ENCODE measurements at regions not wholly inside any gene's neighbourhood (a gene's known extent, or its start where the extent isn't known, plus 50 kb on each side); places are given as distances from the start of the nearest gene placed in this dataset.

- no peaks in the 10 kb centered on the region for H3K4me1 ChIP-seq (replicated peaks in 1 of 4; ENCODE audit: control insufficient read depth in 3 of 4, insufficient read depth in 4 of 4, low read length in 3 of 4)
- H3K9ac ChIP-seq (replicated peaks in 1 of 4; ENCODE audit: extremely low read depth in 1 of 4, low read depth in 3 of 4, low read length in 3 of 4), result no peak overlapping the region
- no peaks in the 10 kb centered on the region for H3K79me1 ChIP-seq (ENCODE audit: low read depth, low read length)
- no peak overlapping the region for H3K18ac ChIP-seq (ENCODE audit: extremely low read depth, low read length)
- DNase-seq (ENCODE audit: low read depth in 1 of 2, low spot score in 2 of 2), result no peak
- H3K4me3 ChIP-seq (ENCODE audit: extremely low read depth in 1 of 4, insufficient read depth in 2 of 4, low read depth in 3 of 4, low read length in 4 of 4), result no peak overlapping the region
- no peaks in the 10 kb centered on the region for H3K36me3 ChIP-seq (ENCODE audit: control insufficient read depth in 2 of 4, insufficient read depth in 4 of 4, low read length in 3 of 4)
- CTCF ChIA-PET (ENCODE audit: partially characterized antibody), result interaction anchor here (0.7 to 3.9 kb wide), 11 partner anchors 8 to 352 kb away, joined by 3 to 18 read pairs (median 4); no protein-coding TSS in a partner anchor
- no peak overlapping the region for H2BK20ac ChIP-seq (ENCODE audit: low read length)
- no peaks in the 10 kb centered on the region for H3K27me3 ChIP-seq (replicated peaks in 1 of 4; ENCODE audit: control insufficient read depth in 3 of 4, extremely low read depth in 1 of 4, insufficient read depth in 3 of 4, low read length in 3 of 4)
- no peak overlapping the region for H2BK15ac ChIP-seq (ENCODE audit: low read length)
- FAIRE-seq, result no peak
- 95% methylated on average over 3 of the region's 3 CpGs; no CpG with 5 or more reads in 1 of the 2 experiments for WGBS, 2 experiments (ENCODE audit: extremely low coverage in 1 of 2, insufficient coverage in 1 of 2, insufficient read length in 1 of 2, insufficient replicate concordance in 2 of 2, low coverage in 1 of 2, low lambda C conversion rate in 2 of 2, missing lambda C conversion rate in 1 of 2)
- no peak overlapping the region for H3K27ac ChIP-seq (ENCODE audit: low read depth, low read length)
- TF ChIP-seq BCL11A (IDR thresholded peaks at IDR 0.05; ENCODE audit: low read depth in 2 of 2, low read length in 2 of 2) (no peak), SAP30 (IDR thresholded peaks at IDR 0.05; ENCODE audit: insufficient read depth, insufficient replicate concordance, low read length) (no peak), HDAC2 (IDR thresholded peaks at IDR 0.05; ENCODE audit: borderline replicate concordance in 1 of 2, low read depth in 2 of 2, low read length in 2 of 2) (no peak), CREB1 (IDR thresholded peaks at IDR 0.05) (no peak), SIN3A (conservative IDR thresholded peaks at IDR 0.05 in 1 of 2, IDR thresholded peaks at IDR 0.05 in 1 of 2; ENCODE audit: low read depth in 1 of 2, low read length in 2 of 2) (no peak), KDM5A (IDR thresholded peaks at IDR 0.05; ENCODE audit: low read length) (no peak), MAFK (IDR thresholded peaks at IDR 0.05; ENCODE audit: low read depth, low read length) (no peak), PHF8 (conservative IDR thresholded peaks at IDR 0.05; ENCODE audit: low read depth, low read length) (no peak)
- TF ChIP-seq, protein P1, sequence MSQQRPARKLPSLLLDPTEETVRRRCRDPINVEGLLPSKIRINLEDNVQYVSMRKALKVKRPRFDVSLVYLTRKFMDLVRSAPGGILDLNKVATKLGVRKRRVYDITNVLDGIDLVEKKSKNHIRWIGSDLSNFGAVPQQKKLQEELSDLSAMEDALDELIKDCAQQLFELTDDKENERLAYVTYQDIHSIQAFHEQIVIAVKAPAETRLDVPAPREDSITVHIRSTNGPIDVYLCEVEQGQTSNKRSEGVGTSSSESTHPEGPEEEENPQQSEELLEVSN (IDR thresholded peaks at IDR 0.05), result no peak
- no peak overlapping the region for H2AFZ ChIP-seq (ENCODE audit: low read length)
- no peak overlapping the region for H3K14ac ChIP-seq (ENCODE audit: insufficient read length)
- no peaks in the 10 kb centered on the region for H4K20me1 ChIP-seq (replicated peaks in 1 of 2; ENCODE audit: control insufficient read depth in 1 of 2, insufficient read depth in 2 of 2, low read length in 2 of 2)
- no peak overlapping the region for H4K5ac ChIP-seq (ENCODE audit: insufficient read length, low read depth, low read length)
- H4K91ac ChIP-seq (replicated peaks; ENCODE audit: insufficient read length, low read length), result no peak overlapping the region
- no peak overlapping the region for H3K4ac ChIP-seq (replicated peaks; ENCODE audit: insufficient read length, low read depth, low read length)
- H2BK5ac ChIP-seq (ENCODE audit: low read depth, low read length), result no peak overlapping the region
- POLR2A ChIA-PET (ENCODE audit: partially characterized antibody), result no interaction called here
- no peak overlapping the region for H4K8ac ChIP-seq (ENCODE audit: extremely low read depth, insufficient read depth, low read length)
- no peaks in the 10 kb centered on the region for H3K9me3 ChIP-seq (ENCODE audit: insufficient read depth in 2 of 2, low read depth in 1 of 2, low read length in 1 of 2)
- no peaks in the 10 kb centered on the region for H3K23me2 ChIP-seq (ENCODE audit: low read depth, low read length)
- H3K23ac ChIP-seq (ENCODE audit: insufficient read length), result no peak overlapping the region
- no peak overlapping the region for H2AK5ac ChIP-seq (ENCODE audit: low read depth, low read length)
- no peak overlapping the region for H2BK120ac ChIP-seq (replicated peaks; ENCODE audit: low read depth, low read length)
- no peak overlapping the region for H2BK12ac ChIP-seq (ENCODE audit: low read depth, low read length)
- H3K4me2 ChIP-seq (ENCODE audit: insufficient read depth in 1 of 2, low read depth in 2 of 2, low read length in 2 of 2), result no peak overlapping the region
- H3K56ac ChIP-seq (replicated peaks; ENCODE audit: insufficient read length, low read depth, low read length), result no peak overlapping the region
- H3K79me2 ChIP-seq (ENCODE audit: control insufficient read depth in 1 of 2, insufficient read depth in 2 of 2, low read length in 2 of 2), result no peaks in the 10 kb centered on the region
Observed at GRCh38 chr12:107547389-107547788, 138.2 kb upstream of the PWP1 start.

Data from H1 (cell line).